Activated T-helper 1 cell treated with Interleukin-2 at 50 U/mL for 16 hours (primary cell): ENCODE measurements at regions not wholly inside any gene's neighbourhood (a gene's known extent, or its start where the extent isn't known, plus 50 kb on each side); places are given as distances from the start of the nearest gene placed in this dataset.

ENCODE experiments used
- DNase-seq: peaks from one replicate; pipeline ENCODE4 v3.0.0-alpha.2; 2020; ENCODE audit warnings: low read depth

DNA sequence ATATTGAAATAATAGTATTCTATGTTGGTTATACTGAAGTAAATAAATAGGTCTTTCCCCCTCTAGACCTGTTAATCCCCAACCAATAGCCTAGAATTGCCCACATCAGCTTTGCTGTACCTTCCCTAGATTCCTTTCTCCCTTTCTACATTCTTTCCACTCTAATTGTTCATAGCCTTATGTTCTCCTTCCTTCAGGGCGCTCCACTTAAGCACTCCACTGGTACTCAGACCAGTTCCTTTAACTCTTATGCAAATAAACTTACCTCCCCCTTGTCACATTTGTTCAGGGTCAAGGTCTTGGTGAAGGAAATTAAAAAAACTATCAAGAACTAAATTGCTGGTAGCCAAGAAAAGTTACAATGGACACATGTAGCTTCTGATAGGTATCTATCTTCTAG is 294.8 kb downstream of the UTP18 start:
- no peak for DNase-seq

GRCh38 chr17:51559778-51560177 is 299.4 kb downstream of the UTP18 start:
- DNase-seq: no peak

DNA sequence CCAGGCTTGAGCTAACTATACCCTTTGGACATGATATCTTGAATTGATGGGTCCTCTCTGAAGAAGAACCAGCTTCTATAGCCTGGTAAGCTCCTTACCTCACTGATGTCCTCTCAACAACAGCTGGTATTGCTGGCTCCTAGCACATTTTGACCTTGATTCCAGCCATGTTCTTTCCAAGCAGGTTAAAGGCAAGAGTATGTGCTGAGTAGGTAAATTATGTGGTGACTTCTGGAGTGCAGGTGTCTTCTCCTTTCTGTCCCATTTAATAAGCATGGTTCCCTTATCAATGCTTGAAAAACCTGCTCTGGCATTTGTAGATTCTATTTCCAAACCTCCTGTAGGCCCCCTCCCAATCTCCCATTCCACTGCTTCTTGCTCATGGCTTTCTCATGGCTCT is 300.1 kb downstream of the UTP18 start:
- DNase-seq: no peak

DNA sequence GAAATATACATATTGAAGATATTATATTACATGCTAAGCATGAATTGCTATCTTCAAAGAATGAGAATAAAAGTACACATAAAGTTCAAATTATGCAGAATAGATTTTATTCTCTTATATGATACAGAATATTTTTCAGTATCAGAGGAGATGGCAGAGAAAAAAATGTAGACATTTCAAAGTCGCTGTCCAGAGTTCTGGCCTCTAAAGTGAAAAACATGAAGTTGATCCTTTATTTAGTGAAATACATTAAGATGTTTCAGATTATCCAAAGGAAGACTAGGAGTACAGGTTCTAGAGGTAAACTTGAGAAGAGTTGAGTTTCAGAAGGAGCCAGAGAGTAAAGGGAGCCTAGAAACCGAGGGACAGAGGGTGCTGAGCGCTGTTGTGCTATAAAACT is 303.6 kb downstream of the UTP18 start:
- DNase-seq: no peak

GRCh38 chr17:51572115-51572514 is 311.8 kb downstream of the UTP18 start:
- no peak for DNase-seq
